Prostate gland (tissue), 2 donors: ENCODE measurements at regions not wholly inside any gene's neighbourhood (a gene's known extent, or its start where the extent isn't known, plus 50 kb on each side); places are given as distances from the start of the nearest gene placed in this dataset.

Experiments
- CTCF ChIP-seq, 4 experiments: fragments of 200-600 bp in 2 of 4; fragments of 450-650 bp in 2 of 4; sonication (generic) in 2 of 4; IDR thresholded peaks; 1 replicate in 3 of 4; 2 replicates in 1 of 4; pipeline ENCODE4 v1.5.1; 2016 to 2019; ENCODE audit warnings: antibody characterized with exemption in 4 of 4, mild to moderate bottlenecking in 2 of 4, moderate library complexity in 2 of 4
- POLR2A ChIP-seq: fragments of 450-650 bp; IDR thresholded peaks from one replicate; pipeline ENCODE4 v1.6.1; 2016; ENCODE audit warnings: antibody characterized with exemption, mild to moderate bottlenecking
- POLR2AphosphoS5 ChIP-seq: sonication (generic); formaldehyde crosslinking; IDR thresholded peaks from one replicate; pipeline ENCODE4 v1.6.1; 2017; ENCODE audit warnings: antibody characterized with exemption

GRCh38 chr1:67615886-67616285 lies 69.1 kb upstream of the GADD45A start:
- TF ChIP-seq CTCF (IDR thresholded peaks at IDR 0.05) (no peak), POLR2AphosphoS5 (no peak), POLR2A (no peak)
